GM19438 (cell line): ENCODE measurements at regions not wholly inside any gene's neighbourhood (a gene's known extent, or its start where the extent isn't known, plus 50 kb on each side); places are given as distances from the start of the nearest gene placed in this dataset.
"Not testable (repeated sequence)": the region's sequence is repeated elsewhere in the genome, so short reads cannot be mapped to it uniquely, and the experiment has no call there.

Experiments
- ATAC-seq: cut with Tn5 transposase; IDR thresholded peaks from one replicate; pipeline ENCODE4 v1.9.1; 2021; ENCODE audit warnings: low read depth; ENCODE audit not compliant: unreplicated experiment

- no peak for ATAC-seq
These were observed 196.3 kb downstream of the DCDC2C start for GRCh38 chr2:3899536-3900155.

DNA sequence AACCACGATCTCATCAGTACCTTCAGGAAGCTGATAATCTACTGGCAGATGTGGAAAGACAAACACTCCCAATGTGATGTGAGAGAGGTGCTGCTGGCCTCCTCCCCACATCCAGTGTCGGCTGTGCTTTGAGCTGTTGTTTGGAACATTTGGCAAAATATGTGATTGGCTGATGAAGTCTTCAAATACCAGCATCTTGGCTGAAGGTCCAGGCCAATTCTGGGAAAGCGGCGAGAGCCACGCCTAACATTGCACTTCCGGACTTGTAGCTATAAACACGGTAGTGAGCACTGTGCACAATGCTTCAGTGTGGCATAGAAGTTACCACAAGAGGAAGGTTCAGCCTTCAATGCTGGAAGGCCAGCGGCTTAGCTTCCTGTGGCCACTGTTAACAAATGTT, 198.8 kb downstream of the DCDC2C start:
- ATAC-seq = no peak

GRCh38 chr2:3904061-3904460, 200.7 kb downstream of the DCDC2C start:
- no peak for ATAC-seq

GRCh38 chr2:3908498-3908897, 205.1 kb downstream of the DCDC2C start:
- not testable (repeated sequence) for ATAC-seq

GRCh38 chr2:3911882-3912455, 208.6 kb downstream of the DCDC2C start:
- ATAC-seq = no peak

DNA sequence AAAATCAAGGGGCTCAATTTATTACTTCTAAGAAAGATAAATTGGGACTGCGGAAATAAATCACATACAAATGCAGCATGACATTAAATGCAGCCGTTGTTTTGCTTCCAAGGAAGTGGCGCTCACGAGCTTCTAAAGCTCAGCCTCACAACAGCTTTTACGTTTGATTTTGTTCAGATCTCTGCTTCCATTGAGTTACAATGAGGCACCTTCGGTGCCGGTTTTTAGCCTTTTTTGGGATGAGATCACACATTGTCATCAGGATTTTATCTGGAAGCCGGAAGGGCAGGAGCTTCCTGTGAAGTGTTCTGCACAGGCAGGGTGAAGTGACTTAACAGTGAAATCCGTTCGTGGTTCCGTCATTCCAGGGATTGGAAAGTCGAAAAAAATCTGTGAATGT, 209.8 kb downstream of the DCDC2C start:
- no peak for ATAC-seq

DNA sequence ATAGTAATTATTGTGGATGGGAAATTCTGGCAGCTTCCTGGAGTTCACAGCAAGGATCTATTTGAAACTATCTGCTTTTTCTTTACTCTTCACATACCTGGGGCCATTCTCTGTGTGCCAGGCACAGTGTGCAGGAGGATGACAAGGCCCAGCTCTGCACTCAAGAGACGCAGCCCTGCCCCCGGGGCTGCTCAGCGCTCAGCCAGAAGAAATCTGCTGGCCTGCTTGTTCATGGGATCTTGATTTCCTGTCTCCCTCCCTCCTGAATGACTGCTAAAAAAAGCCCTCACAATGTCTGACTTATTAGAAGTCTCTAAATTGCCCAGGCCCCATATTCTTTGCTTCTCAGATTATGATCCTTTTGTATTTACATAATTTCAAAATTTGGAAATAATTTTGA, 210.9 kb downstream of the DCDC2C start:
- no peak for ATAC-seq

- ATAC-seq = no peak
These were observed 223.7 kb downstream of the DCDC2C start for GRCh38 chr2:3927031-3927430.

- ATAC-seq = no peak
These were observed 226.0 kb downstream of the DCDC2C start for GRCh38 chr2:3929374-3929773.

DNA sequence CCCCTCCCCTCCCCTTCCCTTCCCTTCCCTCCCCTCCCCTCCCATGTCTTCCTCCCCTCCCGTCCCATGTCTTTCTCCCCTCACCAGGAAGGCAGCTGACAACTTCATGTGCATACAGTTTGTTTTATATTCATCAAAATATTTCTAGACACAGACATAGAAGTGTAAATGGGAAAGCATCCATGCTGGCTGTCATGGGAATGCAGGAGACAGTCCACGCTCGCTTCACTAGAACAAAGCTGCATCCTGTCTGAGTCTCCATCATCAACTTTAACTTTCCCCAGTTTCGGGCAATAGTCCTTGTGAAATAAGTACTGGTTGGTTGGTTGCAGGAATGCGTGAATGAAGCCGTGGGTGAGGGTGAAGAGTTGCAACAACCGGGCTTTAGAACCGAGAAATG, 226.9 kb downstream of the DCDC2C start:
- ATAC-seq = no peak

DNA sequence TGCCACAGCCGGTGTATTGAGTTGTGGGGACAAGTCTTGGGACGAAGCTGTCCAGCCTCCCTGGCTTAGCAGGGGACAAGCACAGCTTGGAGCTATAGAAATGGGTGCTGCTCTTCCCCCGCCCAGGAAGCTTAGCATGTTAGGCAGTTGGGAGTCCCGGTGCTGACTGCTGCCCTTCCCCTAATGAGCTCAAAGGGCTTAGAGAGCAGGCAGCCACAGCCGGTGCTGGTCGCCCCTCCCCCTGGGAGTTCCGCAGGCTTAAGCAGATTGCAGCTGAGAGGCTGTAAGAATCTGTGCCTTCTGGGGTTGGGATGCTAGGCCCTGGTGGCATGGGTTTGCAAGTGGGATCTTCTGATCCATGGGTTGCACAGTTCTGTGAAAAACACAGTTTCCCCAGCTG, 237.3 kb downstream of the DCDC2C start:
- no peak for ATAC-seq

DNA sequence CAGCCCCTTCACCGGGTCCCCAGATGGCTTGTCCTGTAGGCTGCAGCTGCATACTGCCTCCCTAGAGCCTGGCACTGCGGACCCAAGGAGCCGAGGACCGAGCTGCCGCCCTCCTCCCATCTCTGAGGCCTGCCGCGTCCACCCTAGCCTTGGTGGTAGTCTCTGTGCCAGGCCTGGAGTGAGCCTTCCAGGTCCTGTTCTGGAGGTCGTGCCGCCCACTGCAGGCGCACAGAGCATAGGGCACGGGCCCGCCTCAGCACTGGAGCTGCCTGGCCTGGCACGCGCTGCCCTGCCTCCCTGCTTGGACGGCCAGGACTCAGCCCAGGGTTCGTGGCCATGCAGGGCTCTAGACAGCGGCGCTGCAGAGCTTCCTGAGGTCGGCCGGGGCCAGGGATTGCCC, 239.5 kb downstream of the DCDC2C start:
- ATAC-seq = no peak

DNA sequence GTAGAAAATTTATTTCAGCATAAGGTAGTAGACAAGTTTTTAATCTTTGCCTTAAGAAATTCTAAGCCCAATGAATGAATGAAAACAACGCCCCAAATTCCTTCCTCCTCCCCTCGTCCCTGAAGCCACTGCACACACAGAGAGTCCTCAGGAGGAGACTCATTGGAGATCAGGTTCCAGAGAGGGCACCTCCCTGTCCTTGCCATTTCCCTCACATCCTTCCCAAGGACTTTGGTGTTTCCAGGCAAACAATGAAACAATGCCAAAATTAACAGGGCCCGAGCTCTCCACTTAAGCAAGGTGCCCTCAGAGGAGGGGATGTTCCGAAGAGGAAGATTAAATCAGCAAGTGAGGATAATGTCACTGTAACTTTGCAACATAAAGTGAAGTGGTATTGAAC, 240.7 kb downstream of the DCDC2C start:
- no peak for ATAC-seq

DNA sequence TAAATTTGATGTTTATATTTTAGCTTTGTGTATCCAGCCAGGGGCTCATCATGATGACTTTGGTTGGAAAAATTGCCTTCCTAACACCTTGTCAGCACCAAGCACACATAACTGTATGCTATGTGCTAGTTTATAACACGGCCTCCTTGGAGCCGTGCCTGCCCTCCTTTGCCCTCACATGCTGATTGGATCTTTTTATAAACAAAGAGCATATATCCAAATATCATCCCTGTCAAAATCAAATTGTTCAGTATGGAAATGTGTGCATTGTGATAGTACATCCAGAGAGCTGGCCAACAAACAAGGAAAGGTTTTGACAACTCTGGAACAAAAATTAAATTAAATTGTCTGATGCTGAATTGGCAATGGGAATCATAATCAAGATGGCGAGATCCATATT, 241.5 kb downstream of the DCDC2C start:
- no peak for ATAC-seq

DNA sequence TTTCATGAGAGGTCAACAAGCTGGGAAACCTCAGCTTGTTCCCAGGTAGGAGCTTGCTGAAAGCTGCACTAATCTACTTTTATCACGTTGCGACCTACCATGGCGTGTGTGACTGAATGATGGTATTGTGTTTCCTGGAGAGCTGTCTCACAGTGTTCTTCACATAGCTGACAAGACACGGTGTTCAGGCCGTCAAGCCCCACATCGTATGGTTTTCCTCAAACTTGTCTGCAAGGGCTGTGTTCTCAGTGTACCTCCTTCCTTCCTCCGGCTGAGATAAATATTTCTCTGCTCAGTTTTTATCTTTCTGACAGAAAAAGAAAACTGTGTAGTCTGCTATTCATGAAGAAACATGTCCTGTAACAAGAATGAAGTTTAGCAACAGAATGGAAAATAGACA, 244.8 kb downstream of the DCDC2C start:
- ATAC-seq = no peak

GRCh38 chr2:3951131-3951954, 248.0 kb downstream of the DCDC2C start:
- no peak for ATAC-seq

GRCh38 chr2:3952866-3953516, 249.6 kb downstream of the DCDC2C start:
- ATAC-seq = no peak

DNA sequence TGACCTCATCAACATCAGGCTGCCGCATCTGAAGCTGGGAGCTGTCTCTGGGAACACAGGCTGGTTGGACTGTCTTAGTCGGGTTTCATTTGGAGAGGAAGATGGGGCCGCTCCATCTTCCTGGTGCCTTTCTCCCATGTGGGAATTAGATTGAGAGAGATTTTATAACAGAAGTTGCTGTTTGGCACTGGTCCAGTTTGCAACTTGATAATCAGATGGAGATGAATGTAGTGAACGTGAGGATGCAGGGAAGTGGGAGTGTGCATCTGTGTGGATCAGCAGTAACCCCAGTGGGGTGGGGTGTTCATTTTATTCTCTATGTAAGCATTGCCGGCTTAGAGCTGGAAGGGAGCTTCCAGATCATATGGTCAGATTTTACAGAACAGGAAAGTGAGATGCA, 250.9 kb downstream of the DCDC2C start:
- ATAC-seq = no peak

DNA sequence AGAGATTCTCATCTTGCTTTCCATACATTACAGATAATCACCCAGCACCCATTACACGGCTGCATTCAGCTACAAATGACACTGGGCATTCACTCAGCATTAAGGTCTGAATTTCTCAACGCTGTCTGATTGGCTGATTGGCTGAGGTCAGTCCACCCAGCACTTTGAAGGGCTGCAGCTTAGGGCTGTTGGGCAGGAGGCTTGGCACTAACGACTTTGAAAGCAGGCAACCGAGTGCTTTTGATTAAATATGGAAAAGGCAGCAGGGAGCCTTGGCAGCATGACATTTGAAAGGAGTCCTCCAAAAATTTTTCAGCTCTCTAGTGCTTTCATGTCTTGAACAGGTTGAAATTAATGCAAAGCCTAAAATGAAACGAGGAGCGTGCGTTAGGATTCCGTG, 253.0 kb downstream of the DCDC2C start:
- no peak for ATAC-seq

DNA sequence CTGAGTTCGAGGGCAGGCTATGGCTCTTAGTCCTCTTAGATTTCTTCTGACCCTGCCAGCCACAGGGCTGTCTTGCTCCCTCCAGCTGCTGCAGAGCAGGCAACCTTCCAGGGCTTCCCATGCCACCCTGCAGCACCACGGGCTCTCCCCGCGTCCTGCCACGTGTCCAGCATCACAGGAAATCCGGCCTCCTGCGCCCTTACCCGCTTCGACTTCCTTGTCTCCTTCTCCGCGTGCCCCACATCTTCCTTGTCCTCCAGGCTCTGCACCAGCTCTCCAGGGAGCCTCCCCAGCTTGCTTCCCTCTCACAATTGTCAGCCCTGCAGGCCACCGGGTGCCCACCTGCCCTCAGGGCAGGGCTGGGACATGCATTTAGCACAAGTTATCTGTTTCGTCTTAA, 253.5 kb downstream of the DCDC2C start:
- ATAC-seq = no peak

GRCh38 chr2:3958465-3958864, 255.1 kb downstream of the DCDC2C start:
- ATAC-seq = no peak
